Peyer's patch (tissue), 4 donors: ENCODE measurements at regions not wholly inside any gene's neighbourhood (a gene's known extent, or its start where the extent isn't known, plus 50 kb on each side); places are given as distances from the start of the nearest gene placed in this dataset.

Experiments used
- DNase-seq, 3 donors: peaks; one replicate each; pipeline ENCODE4 v3.0.0-alpha.2; 2017 to 2019
- H3K27ac ChIP-seq, 4 donors: fragments of 200-600 bp; sonication (generic); one replicate each; pipeline ENCODE4 v1.5.1; 2016 to 2019
- H3K27me3 ChIP-seq, 2 donors: fragments of 200-600 bp; sonication (generic); one replicate each; pipeline ENCODE4 v1.5.1; 2019
- H3K36me3 ChIP-seq, 3 donors: fragments of 200-600 bp; sonication (generic); one replicate each; pipeline ENCODE4 v1.5.1; 2016 to 2019
- H3K4me1 ChIP-seq, 4 donors: fragments of 200-600 bp; sonication (generic); one replicate each; pipeline ENCODE4 v1.5.1; 2016 to 2019
- H3K4me3 ChIP-seq, 4 donors: fragments of 200-600 bp; sonication (generic); 1 replicate in 3 of 4; 2 replicates in 1 of 4; pipeline ENCODE4 v1.5.1; 2016 to 2019; ENCODE audit warnings: mild to moderate bottlenecking in 1 of 4
- H3K9me3 ChIP-seq, 4 donors: fragments of 200-600 bp; sonication (generic); one replicate each; pipeline ENCODE4 v1.5.1; 2016 to 2019; ENCODE audit warnings: mild to moderate bottlenecking in 1 of 4
- CTCF ChIP-seq, 6 experiments: fragments of 450-650 bp in 4 of 6; fragments of 200-600 bp in 2 of 6; sonication (generic) in 1 of 6; IDR thresholded peaks; one replicate each; pipeline ENCODE4 v1.5.1; 2017 to 2019; ENCODE audit warnings: antibody characterized with exemption in 6 of 6, mild to moderate bottlenecking in 3 of 6, moderate library complexity in 1 of 6
- POLR2A ChIP-seq, 2 donors: fragments of 450-650 bp; IDR thresholded peaks; one replicate each; pipeline ENCODE4 v1.5.1; 2017; ENCODE audit warnings: antibody characterized with exemption in 2 of 2, mild to moderate bottlenecking in 2 of 2, moderate library complexity in 2 of 2

- H3K27ac ChIP-seq, result no peak overlapping the region
- H3K27me3 ChIP-seq, result no peaks in the 10 kb centered on the region
- DNase-seq, result no peak
- H3K36me3 ChIP-seq, result no peaks in the 10 kb centered on the region
- TF ChIP-seq POLR2A (IDR thresholded peaks at IDR 0.05), result no peak
- TF ChIP-seq CTCF (IDR thresholded peaks at IDR 0.05), result no peak
- H3K4me1 ChIP-seq, result no peaks in the 10 kb centered on the region
- no peaks in the 10 kb centered on the region for H3K9me3 ChIP-seq
- no peak overlapping the region for H3K4me3 ChIP-seq
Measured at GRCh38 chr1:4126731-4127591, 226.9 kb upstream of the C1orf174 start.

- Histone ChIP-seq H3K4me1 (no peaks in the 10 kb centered on the region), H3K27ac (no peak overlapping the region), H3K9me3 (no peaks in the 10 kb centered on the region), H3K4me3 (no peak overlapping the region), H3K27me3 (no peaks in the 10 kb centered on the region), H3K36me3 (no peaks in the 10 kb centered on the region)
- DNase-seq, result no peak
- TF ChIP-seq CTCF (IDR thresholded peaks at IDR 0.05) (no peak), POLR2A (IDR thresholded peaks at IDR 0.05) (no peak)
Measured at GRCh38 chr1:4127592-4128140, 227.6 kb upstream of the C1orf174 start.

- no peak overlapping the region for H3K27ac ChIP-seq
- H3K36me3 ChIP-seq, result no peaks in the 10 kb centered on the region
- no peaks in the 10 kb centered on the region for H3K27me3 ChIP-seq
- H3K4me3 ChIP-seq, result no peak overlapping the region
- H3K9me3 ChIP-seq, result no peaks in the 10 kb centered on the region
- no peak for TF ChIP-seq POLR2A (IDR thresholded peaks at IDR 0.05)
- no peak for TF ChIP-seq CTCF (IDR thresholded peaks at IDR 0.05)
- no peaks in the 10 kb centered on the region for H3K4me1 ChIP-seq
- no peak for DNase-seq
Measured at GRCh38 chr1:4128616-4129015, 228.5 kb upstream of the C1orf174 start.

- TF ChIP-seq CTCF (IDR thresholded peaks at IDR 0.05) (no peak), POLR2A (IDR thresholded peaks at IDR 0.05) (no peak)
- Histone ChIP-seq H3K4me1 (no peaks in the 10 kb centered on the region), H3K27ac (no peak overlapping the region), H3K4me3 (no peak overlapping the region), H3K36me3 (no peaks in the 10 kb centered on the region), H3K9me3 (no peaks in the 10 kb centered on the region), H3K27me3 (no peaks in the 10 kb centered on the region)
- no peak for DNase-seq
Measured at GRCh38 chr1:4129693-4130092, 229.6 kb upstream of the C1orf174 start.

GRCh38 chr1:4130096-4130495, 230.0 kb upstream of the C1orf174 start:
- Histone ChIP-seq H3K4me3 (no peak overlapping the region), H3K27me3 (no peaks in the 10 kb centered on the region), H3K9me3 (no peaks in the 10 kb centered on the region), H3K27ac (no peak overlapping the region), H3K36me3 (no peaks in the 10 kb centered on the region), H3K4me1 (no peaks in the 10 kb centered on the region)
- DNase-seq, result no peak
- TF ChIP-seq POLR2A (IDR thresholded peaks at IDR 0.05) (no peak), CTCF (IDR thresholded peaks at IDR 0.05) (no peak)
